Activated T-helper 2 cell treated with anti-CD3 and anti-CD28 coated beads, Interferon-gamma antibody, Interleukin-2, Interleukin-4, amounts not matched to agents 10 μg/mL and 5 μg/mL and 100 μg/mL, durations not matched to agents 14 hours and 24 hours and 36 hours (primary cell): ENCODE measurements at regions not wholly inside any gene's neighbourhood (a gene's known extent, or its start where the extent isn't known, plus 50 kb on each side); places are given as distances from the start of the nearest gene placed in this dataset.

Experiments used
- DNase-seq: peaks from one replicate; pipeline ENCODE4 v3.0.0; 2021; ENCODE audit warnings: low spot score
- H3K27ac Mint-ChIP-seq: one replicate; pipeline ENCODE4 v1.8.0; 2021; ENCODE audit warnings: mixed read lengths
- H3K27me3 Mint-ChIP-seq: one replicate; pipeline ENCODE4 v1.8.0; 2021; ENCODE audit warnings: low read depth, mixed read lengths
- H3K36me3 Mint-ChIP-seq: one replicate; pipeline ENCODE4 v1.8.0; 2021; ENCODE audit warnings: low read depth, mixed read lengths
- H3K4me1 Mint-ChIP-seq: one replicate; pipeline ENCODE4 v1.8.0; 2021; ENCODE audit warnings: low read depth, mixed read lengths
- H3K4me3 Mint-ChIP-seq: one replicate; pipeline ENCODE4 v1.8.0; 2021; ENCODE audit warnings: low read depth, mild to moderate bottlenecking, moderate library complexity, mixed read lengths
- H3K9me3 Mint-ChIP-seq: one replicate; pipeline ENCODE4 v1.8.0; 2021; ENCODE audit warnings: mixed read lengths
- intact Hi-C: fragments of 100-400 bp; cut with micrococcal nuclease; formaldehyde crosslinking; loops from one replicate; pipeline ENCODE4 v1.15.1; 2023

GRCh38 chr13:34039678-34040077, 221.7 kb downstream of the RFC3 start:
- DNase-seq: no peak
- no peaks in the 10 kb centered on the region for H3K4me1 Mint-ChIP-seq
- no peak overlapping the region for H3K4me3 Mint-ChIP-seq
- no peaks in the 10 kb centered on the region for H3K27me3 Mint-ChIP-seq
- H3K9me3 Mint-ChIP-seq: no peaks in the 10 kb centered on the region
- H3K27ac Mint-ChIP-seq: no peak overlapping the region
- no peaks in the 10 kb centered on the region for H3K36me3 Mint-ChIP-seq
- intact Hi-C loops: no loop called here

DNA sequence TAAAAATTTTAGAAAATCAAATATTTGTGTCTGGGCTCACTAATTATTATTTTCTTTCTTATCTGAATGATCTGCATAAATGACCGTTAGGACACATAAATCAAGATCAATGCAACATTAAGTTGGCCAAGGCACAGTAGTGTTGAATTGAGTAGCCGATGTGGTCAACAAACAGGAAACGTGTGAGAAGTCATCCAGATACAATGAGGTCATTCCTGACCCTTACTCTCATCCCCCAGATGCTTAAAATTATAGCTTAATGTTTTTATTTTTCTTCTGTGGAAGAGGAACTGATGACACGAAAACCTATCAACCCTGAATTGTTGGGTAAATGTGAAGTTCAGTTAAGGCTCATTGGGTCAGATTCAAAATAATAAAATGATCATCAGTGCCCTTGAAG, 222.9 kb downstream of the RFC3 start:
- Mint-ChIP-seq H3K4me1 (no peaks in the 10 kb centered on the region), H3K27me3 (no peaks in the 10 kb centered on the region), H3K4me3 (no peak overlapping the region), H3K27ac (no peak overlapping the region), H3K9me3 (no peaks in the 10 kb centered on the region), H3K36me3 (no peaks in the 10 kb centered on the region)
- no peak for DNase-seq
- intact Hi-C loops: no loop called here

DNA sequence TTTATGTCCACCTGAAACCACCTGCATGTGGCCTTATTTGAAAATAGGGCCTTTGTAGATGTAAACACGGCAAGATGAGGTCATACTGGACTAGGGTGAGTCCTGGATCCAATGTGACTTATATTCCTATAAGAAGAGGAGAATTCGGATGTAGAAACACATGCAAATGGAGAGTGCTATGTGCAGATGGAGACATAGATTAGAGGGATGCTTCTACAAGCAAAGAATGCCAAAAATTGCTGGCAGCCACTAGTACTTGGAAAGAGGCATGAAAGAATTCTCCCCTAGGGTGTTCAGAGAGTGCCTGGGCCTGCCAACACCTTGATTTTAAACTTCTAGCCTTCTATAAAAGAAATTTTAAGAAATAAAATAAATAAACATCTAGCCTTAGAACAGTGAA, 226.1 kb downstream of the RFC3 start:
- intact Hi-C loops: no loop called here
- Mint-ChIP-seq H3K36me3 (no peaks in the 10 kb centered on the region), H3K9me3 (no peaks in the 10 kb centered on the region)

DNA sequence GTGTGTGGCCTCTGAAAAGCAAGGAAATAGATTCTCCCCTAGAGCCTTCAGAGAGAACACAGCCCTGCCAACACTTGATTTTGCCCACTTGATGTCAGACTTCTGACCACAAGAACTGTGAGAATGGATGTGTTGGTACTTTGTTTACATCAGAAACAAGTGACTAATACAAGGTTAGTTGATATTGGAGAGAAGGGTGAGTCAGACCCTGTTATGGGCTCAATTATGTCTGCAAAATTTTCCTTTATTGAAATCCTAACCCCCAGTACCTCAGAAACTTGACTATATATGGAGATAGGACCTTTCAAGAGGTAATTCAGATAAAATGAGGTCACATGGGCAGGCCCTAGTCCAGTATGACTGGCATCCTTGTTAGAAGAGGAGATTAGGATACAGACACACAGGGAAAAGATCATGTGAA, 226.7 kb downstream of the RFC3 start:
- Mint-ChIP-seq H3K4me3 (no peak overlapping the region), H3K36me3 (no peaks in the 10 kb centered on the region), H3K27me3 (no peaks in the 10 kb centered on the region), H3K4me1 (no peaks in the 10 kb centered on the region), H3K27ac (no peak overlapping the region), H3K9me3 (no peaks in the 10 kb centered on the region)
- no peak for DNase-seq
- intact Hi-C loops: no loop called here

More for the DNA sequence above, 226.1 kb downstream of the RFC3 start:
- DNase-seq: no peak
- Mint-ChIP-seq H3K27me3 (no peaks in the 10 kb centered on the region), H3K27ac (no peak overlapping the region), H3K4me3 (no peak overlapping the region), H3K4me1 (no peaks in the 10 kb centered on the region)

GRCh38 chr13:34046457-34046856, 228.5 kb downstream of the RFC3 start:
- no peaks in the 10 kb centered on the region for H3K27me3 Mint-ChIP-seq
- DNase-seq: no peak
- intact Hi-C loops: no loop called here
- no peaks in the 10 kb centered on the region for H3K4me1 Mint-ChIP-seq
- H3K9me3 Mint-ChIP-seq: no peaks in the 10 kb centered on the region
- H3K36me3 Mint-ChIP-seq: no peaks in the 10 kb centered on the region
- H3K4me3 Mint-ChIP-seq: no peak overlapping the region
- no peak overlapping the region for H3K27ac Mint-ChIP-seq

DNA sequence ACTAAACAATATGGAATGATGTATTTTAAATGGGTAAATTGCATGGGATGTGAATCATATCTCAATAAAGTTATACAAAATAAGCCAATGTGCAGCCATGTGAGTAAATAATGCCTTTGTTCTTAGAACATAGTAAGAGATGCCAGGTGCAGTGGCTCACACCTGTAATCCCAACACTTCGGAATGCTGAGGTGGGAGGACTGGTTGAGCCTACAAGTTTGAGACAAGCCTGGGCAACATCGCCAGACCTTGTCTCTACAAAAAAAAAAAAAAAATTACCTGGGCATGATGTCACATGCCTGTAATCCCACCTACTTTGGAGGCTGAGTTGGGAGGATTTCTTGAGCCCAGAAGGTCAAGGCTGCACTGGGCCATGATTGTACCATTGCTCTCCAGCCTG, 230.7 kb downstream of the RFC3 start:
- H3K4me3 Mint-ChIP-seq: no peak overlapping the region
- intact Hi-C loops: no loop called here
- no peaks in the 10 kb centered on the region for H3K36me3 Mint-ChIP-seq
- H3K27ac Mint-ChIP-seq: no peak overlapping the region
- peaks cover 15% of the 10 kb centered on the region for H3K9me3 Mint-ChIP-seq
- H3K4me1 Mint-ChIP-seq: no peaks in the 10 kb centered on the region
- no peaks in the 10 kb centered on the region for H3K27me3 Mint-ChIP-seq
- DNase-seq: no peak

- H3K27me3 Mint-ChIP-seq: no peaks in the 10 kb centered on the region
- intact Hi-C loops: no loop called here
- H3K4me3 Mint-ChIP-seq: no peak overlapping the region
These were observed 238.8 kb downstream of the RFC3 start for GRCh38 chr13:34056733-34057258.

DNA sequence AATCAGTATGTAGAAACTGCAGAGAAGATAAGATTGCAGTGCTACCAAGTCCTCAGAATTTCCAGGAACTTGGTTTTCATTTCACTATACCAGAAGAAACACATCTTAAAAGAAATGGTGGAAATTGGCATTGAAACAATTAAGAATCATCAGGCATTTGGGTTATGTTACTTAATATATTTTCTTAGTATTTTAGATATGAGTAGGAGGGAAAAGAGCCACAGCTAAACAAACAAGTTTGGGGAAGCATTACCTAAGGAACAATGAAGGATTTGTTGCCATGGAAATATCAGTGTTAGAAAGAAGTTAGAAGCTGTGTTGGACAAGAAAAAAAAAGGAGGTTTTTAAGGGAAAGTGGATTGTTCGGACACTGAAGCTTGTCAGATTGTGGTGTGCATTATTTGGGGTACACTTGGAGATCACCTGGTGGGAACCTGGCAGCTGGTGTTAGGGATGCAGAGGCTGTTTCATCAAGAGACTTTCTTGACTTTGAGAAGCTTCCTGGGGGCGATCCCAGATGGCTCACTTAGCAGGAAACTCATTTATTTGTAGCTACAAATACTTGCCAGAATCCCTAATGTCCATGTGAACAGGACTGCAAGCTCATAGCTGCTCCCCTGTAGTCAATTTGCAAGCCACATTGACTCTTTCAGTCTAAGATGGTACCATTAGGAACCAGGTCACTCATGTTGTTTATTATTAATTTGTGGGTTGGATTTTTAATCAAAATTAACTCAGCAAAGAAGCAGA, 246.7 kb downstream of the RFC3 start:
- DNase-seq: no peak
- Mint-ChIP-seq H3K36me3 (no peaks in the 10 kb centered on the region), H3K27ac (no peak overlapping the region), H3K27me3 (no peaks in the 10 kb centered on the region), H3K9me3 (no peaks in the 10 kb centered on the region), H3K4me3 (no peak overlapping the region), H3K4me1 (no peaks in the 10 kb centered on the region)
- intact Hi-C loops: no loop called here

More at GRCh38 chr13:34056733-34057258, 238.8 kb downstream of the RFC3 start:
- Mint-ChIP-seq H3K4me1 (no peaks in the 10 kb centered on the region), H3K27ac (no peak overlapping the region), H3K9me3 (peaks cover 13% of the 10 kb centered on the region), H3K36me3 (no peaks in the 10 kb centered on the region)
- no peak for DNase-seq

- Mint-ChIP-seq H3K4me1 (no peaks in the 10 kb centered on the region), H3K27me3 (no peaks in the 10 kb centered on the region), H3K9me3 (no peaks in the 10 kb centered on the region), H3K4me3 (no peak overlapping the region), H3K36me3 (no peaks in the 10 kb centered on the region), H3K27ac (no peak overlapping the region)
- DNase-seq: no peak
- intact Hi-C loops: no loop called here
These were observed 248.0 kb downstream of the RFC3 start for GRCh38 chr13:34065928-34066327.

DNA sequence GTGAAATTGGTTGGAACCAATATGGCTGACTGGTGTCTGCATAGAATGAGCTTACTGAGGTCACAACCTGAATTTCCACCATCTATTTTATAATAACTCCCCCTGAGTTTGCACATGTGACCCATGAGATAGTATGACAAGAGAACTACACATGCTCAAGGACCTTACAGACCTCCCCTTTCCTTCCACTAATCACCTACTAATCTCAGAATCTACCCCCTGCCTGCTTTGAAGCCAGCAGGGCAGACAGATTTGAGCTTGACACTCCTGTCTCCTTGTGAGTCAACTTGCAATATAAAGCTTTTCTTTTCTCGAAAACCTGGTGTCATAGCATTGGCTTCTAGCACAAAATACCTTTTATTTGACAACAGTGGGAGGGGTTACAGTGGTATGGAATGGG, 248.4 kb downstream of the RFC3 start:
- Mint-ChIP-seq H3K27ac (no peak overlapping the region), H3K4me1 (no peaks in the 10 kb centered on the region), H3K9me3 (no peaks in the 10 kb centered on the region), H3K4me3 (no peak overlapping the region), H3K27me3 (no peaks in the 10 kb centered on the region), H3K36me3 (no peaks in the 10 kb centered on the region)
- no peak for DNase-seq
- intact Hi-C loops: no loop called here

DNA sequence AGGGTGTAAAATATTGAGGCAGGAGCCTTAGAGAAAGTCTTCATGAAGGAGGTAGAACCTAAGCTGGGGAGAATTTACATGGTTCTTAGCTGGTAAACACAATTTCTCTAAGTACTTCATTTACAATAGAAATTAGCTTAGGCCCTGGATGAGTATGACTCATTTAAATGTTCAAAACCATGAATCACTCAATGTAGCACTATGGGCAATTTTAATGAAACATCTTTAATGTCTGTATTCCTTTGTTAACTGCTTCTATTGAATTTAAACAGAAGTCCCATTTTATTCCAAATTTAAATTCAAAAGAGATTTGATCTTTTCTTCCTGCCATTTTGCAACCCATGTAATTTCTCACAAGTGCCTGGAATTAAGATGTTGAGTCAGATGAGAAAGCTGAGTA, 252.1 kb downstream of the RFC3 start:
- no peak for DNase-seq
- Mint-ChIP-seq H3K4me3 (no peak overlapping the region), H3K27ac (no peak overlapping the region), H3K9me3 (peaks cover 6% of the 10 kb centered on the region), H3K4me1 (no peaks in the 10 kb centered on the region), H3K36me3 (no peaks in the 10 kb centered on the region), H3K27me3 (no peaks in the 10 kb centered on the region)
- intact Hi-C loops: no loop called here

DNA sequence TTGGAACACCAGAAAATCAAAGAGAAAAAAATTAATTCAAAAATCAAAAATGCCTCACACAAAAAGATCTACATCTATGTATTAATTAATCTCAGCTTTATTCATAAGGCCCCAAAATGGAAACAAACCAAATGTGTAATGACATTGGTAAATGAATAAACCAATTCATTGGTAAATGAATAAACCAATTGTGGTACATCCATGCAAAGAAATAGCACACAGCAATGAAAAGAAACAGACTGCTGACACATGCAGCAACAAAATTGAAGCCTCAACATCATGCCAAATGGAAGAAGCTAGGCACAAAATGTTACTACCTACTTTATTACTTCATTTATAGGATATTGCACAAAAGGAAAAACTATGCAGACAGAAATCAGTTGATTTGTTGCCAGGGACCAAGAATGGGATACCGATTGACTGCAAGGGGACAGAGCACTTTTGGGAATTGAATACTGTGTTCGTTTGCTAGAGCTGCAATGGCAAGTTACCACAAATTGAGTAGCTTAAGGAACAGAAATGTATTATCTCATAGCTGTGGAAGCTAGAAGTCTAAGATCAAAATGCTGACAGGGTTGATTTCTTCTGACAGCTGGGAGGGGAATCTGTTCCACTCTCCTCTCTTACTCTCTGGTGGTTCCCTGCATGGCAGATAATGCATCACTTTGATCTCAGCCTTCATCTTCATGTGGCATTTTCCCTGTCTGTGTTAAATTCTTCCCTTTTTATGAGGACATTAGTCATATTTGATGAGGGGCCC, 252.8 kb downstream of the RFC3 start:
- intact Hi-C loops: no loop called here
- H3K4me3 Mint-ChIP-seq: no peak overlapping the region
- DNase-seq: no peak
- H3K36me3 Mint-ChIP-seq: no peaks in the 10 kb centered on the region
- H3K9me3 Mint-ChIP-seq: peaks cover 6% of the 10 kb centered on the region
- no peak overlapping the region for H3K27ac Mint-ChIP-seq
- H3K27me3 Mint-ChIP-seq: no peaks in the 10 kb centered on the region
- no peaks in the 10 kb centered on the region for H3K4me1 Mint-ChIP-seq

DNA sequence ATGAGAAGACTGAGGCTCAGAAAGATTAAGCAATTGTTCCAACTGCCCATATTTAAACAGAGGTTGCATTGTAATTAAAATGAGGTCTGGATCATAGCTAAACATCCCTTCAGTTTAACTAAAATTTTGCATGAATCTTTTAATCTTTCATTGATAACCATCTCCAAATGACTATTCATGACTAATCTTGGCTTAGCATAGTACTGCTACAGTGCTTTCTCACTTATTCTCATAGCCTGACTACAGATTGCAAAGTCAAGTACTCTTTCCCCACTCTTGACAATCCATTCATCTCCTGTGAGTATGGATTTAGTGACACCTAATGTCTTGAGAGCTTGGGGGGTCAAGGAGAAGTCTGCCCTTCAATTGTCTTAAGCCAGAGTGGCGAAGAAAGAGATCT, 258.4 kb downstream of the RFC3 start:
- no peaks in the 10 kb centered on the region for H3K27me3 Mint-ChIP-seq
- peaks cover 6% of the 10 kb centered on the region for H3K9me3 Mint-ChIP-seq
- no peak overlapping the region for H3K4me3 Mint-ChIP-seq
- no peak for DNase-seq
- no peaks in the 10 kb centered on the region for H3K36me3 Mint-ChIP-seq
- H3K27ac Mint-ChIP-seq: no peak overlapping the region
- intact Hi-C loops: no loop called here
- H3K4me1 Mint-ChIP-seq: no peaks in the 10 kb centered on the region
